Karpas-422 (cell line): ENCODE measurements at regions not wholly inside any gene's neighbourhood (a gene's known extent, or its start where the extent isn't known, plus 50 kb on each side); places are given as distances from the start of the nearest gene placed in this dataset.

ENCODE experiments used
- DNase-seq: peaks from one replicate; pipeline ENCODE4 v3.0.0-alpha.2; 2015
- H2AFZ ChIP-seq: fragments of 200-600 bp; sonication (generic); 2 replicates; pipeline ENCODE4 v1.6.1; 2014; ENCODE audit warnings: antibody characterized with exemption, low read length, mixed read lengths
- H3K27ac ChIP-seq: fragments of 200-600 bp; sonication (generic); 2 replicates; pipeline ENCODE4 v1.5.1; 2014; ENCODE audit warnings: mild to moderate bottlenecking, low read length, moderate library complexity
- H3K27me3 ChIP-seq: fragments of 200-600 bp; sonication (generic); 2 replicates; pipeline ENCODE4 v1.6.1; 2014; ENCODE audit warnings: low read length, mixed read lengths
- H3K36me3 ChIP-seq: fragments of 200-600 bp; sonication (generic); 2 replicates; pipeline ENCODE4 v1.6.1; 2014; ENCODE audit warnings: low read length, mixed read lengths; ENCODE audit not compliant: insufficient read depth
- H3K4me1 ChIP-seq: fragments of 200-600 bp; sonication (generic); 2 replicates; pipeline ENCODE4 v1.6.1; 2014; ENCODE audit warnings: mild to moderate bottlenecking, low read length, mixed read lengths
- H3K4me2 ChIP-seq: fragments of 200-600 bp; sonication (generic); 2 replicates; pipeline ENCODE4 v1.6.1; 2014; ENCODE audit warnings: low read length, low read depth, mild to moderate bottlenecking; ENCODE audit not compliant: poor library complexity, severe bottlenecking
- H3K4me3 ChIP-seq: fragments of 200-600 bp; sonication (generic); 2 replicates; pipeline ENCODE4 v1.5.1; 2014; ENCODE audit warnings: mild to moderate bottlenecking, antibody characterized with exemption, low read length, mixed read lengths
- H3K79me2 ChIP-seq: fragments of 200-600 bp; sonication (generic); 2 replicates; pipeline ENCODE4 v1.6.1; 2014; ENCODE audit warnings: mild to moderate bottlenecking, low read length, mixed read lengths
- H3K9ac ChIP-seq: fragments of 200-600 bp; sonication (generic); 2 replicates; pipeline ENCODE4 v1.6.0; 2014; ENCODE audit warnings: low read length
- H3K9me2 ChIP-seq: fragments of 200-600 bp; sonication (generic), shearing (Covaris generic); replicated peaks from 2 replicates; pipeline ENCODE4 v1.6.0; 2014; ENCODE audit warnings: mild to moderate bottlenecking, low read length, moderate library complexity; ENCODE audit not compliant: insufficient read depth
- H3K9me3 ChIP-seq: fragments of 300-700, 200-600 bp; sonication (generic); 2 replicates; pipeline ENCODE4 v1.6.1; 2014; ENCODE audit warnings: low read length, mixed read lengths
- H4K20me1 ChIP-seq: fragments of 200-600 bp; sonication (generic); 2 replicates; pipeline ENCODE4 v1.6.1; 2014; ENCODE audit warnings: mild to moderate bottlenecking, antibody characterized with exemption, low read length, low read depth; ENCODE audit not compliant: insufficient read depth

GRCh38 chr1:55279627-55280026, 64.5 kb upstream of the USP24 start:
- Histone ChIP-seq H3K4me2 (no peak overlapping the region), H3K4me3 (no peak overlapping the region), H3K36me3 (no peaks in the 10 kb centered on the region), H3K9me3 (no peaks in the 10 kb centered on the region), H3K79me2 (no peaks in the 10 kb centered on the region), H3K4me1 (peaks cover 21% of the 10 kb centered on the region), H4K20me1 (no peaks in the 10 kb centered on the region), H2AFZ (no peak overlapping the region), H3K9ac (no peak overlapping the region), H3K9me2 (no peaks in the 10 kb centered on the region), H3K27ac (no peak overlapping the region), H3K27me3 (no peaks in the 10 kb centered on the region)
- DNase-seq, result no peak

- Histone ChIP-seq H3K9me2 (no peaks in the 10 kb centered on the region), H2AFZ (no peak overlapping the region), H3K9ac (no peak overlapping the region), H3K4me3 (no peak overlapping the region), H3K9me3 (no peaks in the 10 kb centered on the region), H3K4me2 (no peak overlapping the region), H3K4me1 (peaks cover 16% of the 10 kb centered on the region), H3K27ac (no peak overlapping the region), H3K27me3 (no peaks in the 10 kb centered on the region), H3K36me3 (no peaks in the 10 kb centered on the region), H3K79me2 (no peaks in the 10 kb centered on the region), H4K20me1 (no peaks in the 10 kb centered on the region)
- no peak for DNase-seq
Observed at GRCh38 chr1:55278378-55278777, 63.2 kb upstream of the USP24 start.

- Histone ChIP-seq H3K79me2 (no peaks in the 10 kb centered on the region), H3K9me2 (no peaks in the 10 kb centered on the region), H3K36me3 (no peaks in the 10 kb centered on the region), H3K4me2 (peak overlapping the region; percentile 44), H3K27ac (no peak overlapping the region), H3K4me3 (0 out of 2 replicates have a peak overlapping the region, but pooled peaks have one; percentile 34), H3K27me3 (no peaks in the 10 kb centered on the region), H3K9ac (peak overlapping the region; percentile 23; the same call in 1 of the 2 replicates), H2AFZ (0 out of 2 replicates have a peak overlapping the region, but pooled peaks have one; percentile 21), H3K9me3 (no peaks in the 10 kb centered on the region), H3K4me1 (peaks cover 16% of the 10 kb centered on the region), H4K20me1 (no peaks in the 10 kb centered on the region)
- DNase-seq, result peak; percentile 91
Observed at GRCh38 chr1:55277377-55278130, 62.4 kb upstream of the USP24 start.

- Histone ChIP-seq H3K27ac (no peak overlapping the region), H3K4me3 (0 out of 2 replicates have a peak overlapping the region, but pooled peaks have one; percentile 34), H2AFZ (0 out of 2 replicates have a peak overlapping the region, but pooled peaks have one; percentile 21), H3K9me2 (no peaks in the 10 kb centered on the region), H3K27me3 (no peaks in the 10 kb centered on the region), H3K9me3 (no peaks in the 10 kb centered on the region), H3K79me2 (no peaks in the 10 kb centered on the region), H3K36me3 (no peaks in the 10 kb centered on the region), H3K9ac (peak overlapping the region; percentile 23; the same call in 1 of the 2 replicates), H4K20me1 (no peaks in the 10 kb centered on the region), H3K4me1 (peaks cover 16% of the 10 kb centered on the region), H3K4me2 (peak overlapping the region; percentile 44)
- no peak for DNase-seq
Observed at GRCh38 chr1:55276671-55277376, 61.7 kb upstream of the USP24 start.

- no peak for DNase-seq
- H3K9ac ChIP-seq, result no peak overlapping the region
- H3K27ac ChIP-seq, result no peak overlapping the region
- H3K27me3 ChIP-seq, result no peaks in the 10 kb centered on the region
- H3K9me2 ChIP-seq, result no peaks in the 10 kb centered on the region
- no peaks in the 10 kb centered on the region for H3K79me2 ChIP-seq
- no peaks in the 10 kb centered on the region for H3K36me3 ChIP-seq
- H3K4me3 ChIP-seq, result no peak overlapping the region
- no peaks in the 10 kb centered on the region for H4K20me1 ChIP-seq
- H3K4me2 ChIP-seq, result no peak overlapping the region
- peaks cover 16% of the 10 kb centered on the region for H3K4me1 ChIP-seq
- H2AFZ ChIP-seq, result no peak overlapping the region
- H3K9me3 ChIP-seq, result no peaks in the 10 kb centered on the region
Observed at GRCh38 chr1:55275941-55276341, 60.8 kb upstream of the USP24 start.

- H3K9ac ChIP-seq, result no peak overlapping the region
- no peak overlapping the region for H2AFZ ChIP-seq
Observed at GRCh38 chr1:55275151-55275748, 60.1 kb upstream of the USP24 start.

GRCh38 chr1:55272994-55273393, 57.8 kb upstream of the USP24 start:
- no peak overlapping the region for H3K9ac ChIP-seq
- no peaks in the 10 kb centered on the region for H3K79me2 ChIP-seq
- no peak overlapping the region for H3K4me2 ChIP-seq
- H2AFZ ChIP-seq, result no peak overlapping the region
- no peak overlapping the region for H3K27ac ChIP-seq
- no peaks in the 10 kb centered on the region for H3K9me3 ChIP-seq
- peaks cover 15% of the 10 kb centered on the region for H3K4me1 ChIP-seq
- no peak for DNase-seq
- no peaks in the 10 kb centered on the region for H3K9me2 ChIP-seq
- no peak overlapping the region for H3K4me3 ChIP-seq
- no peaks in the 10 kb centered on the region for H3K27me3 ChIP-seq
- H4K20me1 ChIP-seq, result no peaks in the 10 kb centered on the region
- no peaks in the 10 kb centered on the region for H3K36me3 ChIP-seq

More at GRCh38 chr1:55275151-55275748, 60.1 kb upstream of the USP24 start:
- no peak overlapping the region for H3K4me2 ChIP-seq
- no peaks in the 10 kb centered on the region for H3K27me3 ChIP-seq
- H3K4me3 ChIP-seq, result no peak overlapping the region
- H3K79me2 ChIP-seq, result no peaks in the 10 kb centered on the region
- H3K4me1 ChIP-seq, result peaks cover 16% of the 10 kb centered on the region
- no peaks in the 10 kb centered on the region for H3K9me3 ChIP-seq
- H4K20me1 ChIP-seq, result no peaks in the 10 kb centered on the region
- no peaks in the 10 kb centered on the region for H3K36me3 ChIP-seq
- no peak overlapping the region for H3K27ac ChIP-seq
- DNase-seq, result no peak
- H3K9me2 ChIP-seq, result no peaks in the 10 kb centered on the region
